ENCODE measurements at regions not wholly inside any gene's neighbourhood (a gene's known extent, or its start where the extent isn't known, plus 50 kb on each side); places are given as distances from the start of the nearest gene placed in this dataset.

GRCh38 chr2:121858369-121858768, 102.9 kb downstream of the TSN start:
- Mint-ChIP-seq H3K36me3 (no peaks in the 10 kb centered on the region), H3K4me3 (no peak overlapping the region), H3K4me1 (no peaks in the 10 kb centered on the region), H3K9me3 (peaks cover 13% of the 10 kb centered on the region), H3K27ac (no peak overlapping the region), H3K27me3 (ENCODE audit: insufficient read depth, low read depth) (peaks cover 2% of the 10 kb centered on the region)
- Histone ChIP-seq H3K9ac (no peak overlapping the region), H3K27me3 (no peaks in the 10 kb centered on the region), H3K9me3 (ENCODE audit: low read depth) (no peaks in the 10 kb centered on the region), H2AFZ (replicated peaks) (no peak overlapping the region), H3K27ac (no peak overlapping the region), H3K79me2 (ENCODE audit: low read depth) (no peaks in the 10 kb centered on the region), H3F3A (ENCODE audit: low read depth) (no peaks in the 10 kb centered on the region), H3K4me1 (no peaks in the 10 kb centered on the region), H3K36me3 (no peaks in the 10 kb centered on the region), H4K20me1 (ENCODE audit: low read depth) (no peaks in the 10 kb centered on the region), H3K4me3 (no peak overlapping the region), H3K4me2 (no peak overlapping the region)
- TF ChIP-seq EZH2 (IDR thresholded peaks at IDR 0.05): no peak
- no peak for TF ChIP-seq CTCF (IDR thresholded peaks at IDR 0.05)
- no peak for TF ChIP-seq EZH2phosphoT487 (IDR thresholded peaks at IDR 0.05)
- no peak for DNase-seq (ENCODE audit: low spot score)

- no peaks in the 10 kb centered on the region for H4K20me1 ChIP-seq (ENCODE audit: low read depth)
- Mint-ChIP-seq H3K36me3 (peaks cover 1% of the 10 kb centered on the region), H3K27me3 (ENCODE audit: insufficient read depth, low read depth) (peaks cover 4% of the 10 kb centered on the region)
Measured at GRCh38 chr2:121858847-121859246, 103.4 kb downstream of the TSN start.

GRCh38 chr2:121860033-121860757, 104.7 kb downstream of the TSN start:
- H3K4me3 Mint-ChIP-seq: no peak overlapping the region
- peaks cover 16% of the 10 kb centered on the region for H3K9me3 Mint-ChIP-seq
- peak overlapping the region; percentile 22 for H3K27ac Mint-ChIP-seq
- Histone ChIP-seq H2AFZ (replicated peaks) (peak overlapping the region; percentile 22), H3K4me2 (no peak overlapping the region), H4K20me1 (ENCODE audit: low read depth) (no peaks in the 10 kb centered on the region), H3K9me3 (ENCODE audit: low read depth) (no peaks in the 10 kb centered on the region), H3K36me3 (no peaks in the 10 kb centered on the region), H3F3A (ENCODE audit: low read depth) (no peaks in the 10 kb centered on the region), H3K27ac (no peak overlapping the region), H3K4me3 (no peak overlapping the region), H3K79me2 (ENCODE audit: low read depth) (no peaks in the 10 kb centered on the region), H3K27me3 (no peaks in the 10 kb centered on the region), H3K9ac (no peak overlapping the region), H3K4me1 (no peaks in the 10 kb centered on the region)
- no peaks in the 10 kb centered on the region for H3K4me1 Mint-ChIP-seq
- peaks cover 1% of the 10 kb centered on the region for H3K36me3 Mint-ChIP-seq
- DNase-seq (ENCODE audit: low spot score): no peak
- H3K27me3 Mint-ChIP-seq (ENCODE audit: insufficient read depth, low read depth): peaks cover 4% of the 10 kb centered on the region
- TF ChIP-seq EZH2phosphoT487 (IDR thresholded peaks at IDR 0.05) (no peak), EZH2 (IDR thresholded peaks at IDR 0.05) (no peak), CTCF (IDR thresholded peaks at IDR 0.05) (no peak)

More at GRCh38 chr2:121858847-121859246, 103.4 kb downstream of the TSN start:
- no peaks in the 10 kb centered on the region for H3K79me2 ChIP-seq (ENCODE audit: low read depth)
- H3K9me3 ChIP-seq (ENCODE audit: low read depth): no peaks in the 10 kb centered on the region
- no peak for TF ChIP-seq EZH2 (IDR thresholded peaks at IDR 0.05)
- TF ChIP-seq CTCF (IDR thresholded peaks at IDR 0.05): no peak
- TF ChIP-seq EZH2phosphoT487 (IDR thresholded peaks at IDR 0.05): no peak
- Mint-ChIP-seq H3K27ac (no peak overlapping the region), H3K4me3 (no peak overlapping the region), H3K4me1 (no peaks in the 10 kb centered on the region), H3K9me3 (peaks cover 15% of the 10 kb centered on the region)
- no peaks in the 10 kb centered on the region for H3K27me3 ChIP-seq
- no peak overlapping the region for H3K27ac ChIP-seq
- no peaks in the 10 kb centered on the region for H3F3A ChIP-seq (ENCODE audit: low read depth)
- no peak overlapping the region for H3K4me2 ChIP-seq
- no peak for DNase-seq (ENCODE audit: low spot score)
- no peak overlapping the region for H3K9ac ChIP-seq
- H3K4me3 ChIP-seq: no peak overlapping the region
- H3K4me1 ChIP-seq: no peaks in the 10 kb centered on the region
- H3K36me3 ChIP-seq: no peaks in the 10 kb centered on the region
- H2AFZ ChIP-seq (replicated peaks): no peak overlapping the region

Data from neural progenitor cell (in vitro differentiated cells).